CMK (cell line): ENCODE measurements at regions not wholly inside any gene's neighbourhood (a gene's known extent, or its start where the extent isn't known, plus 50 kb on each side); places are given as distances from the start of the nearest gene placed in this dataset.
"Not testable (repeated sequence)": the region's sequence is repeated elsewhere in the genome, so short reads cannot be mapped to it uniquely, and the experiment has no call there.

Experiments
- DNase-seq: peaks from one replicate; pipeline ENCODE4 v3.0.0-alpha.2; 2010; ENCODE audit warnings: low read depth

DNA sequence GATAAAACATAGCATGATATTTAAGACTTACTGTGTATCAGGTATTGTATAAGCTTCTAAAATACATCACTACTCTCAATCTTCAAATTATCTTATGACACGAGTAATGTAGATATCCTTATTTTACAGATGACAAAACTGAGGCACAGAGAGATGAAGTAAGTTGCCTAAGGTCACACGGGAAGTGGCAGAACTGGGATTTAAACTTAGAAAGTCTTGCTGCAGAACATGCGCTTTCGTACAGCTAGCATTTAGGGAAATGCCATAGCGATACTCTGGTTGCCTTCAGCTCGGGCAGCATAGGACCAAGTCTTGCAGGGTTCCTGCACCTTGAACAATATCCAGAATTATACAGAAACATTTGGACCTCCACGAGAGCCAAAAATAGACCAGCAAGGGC is 162.4 kb downstream of the BRMS1L start:
- DNase-seq: no peak

DNA sequence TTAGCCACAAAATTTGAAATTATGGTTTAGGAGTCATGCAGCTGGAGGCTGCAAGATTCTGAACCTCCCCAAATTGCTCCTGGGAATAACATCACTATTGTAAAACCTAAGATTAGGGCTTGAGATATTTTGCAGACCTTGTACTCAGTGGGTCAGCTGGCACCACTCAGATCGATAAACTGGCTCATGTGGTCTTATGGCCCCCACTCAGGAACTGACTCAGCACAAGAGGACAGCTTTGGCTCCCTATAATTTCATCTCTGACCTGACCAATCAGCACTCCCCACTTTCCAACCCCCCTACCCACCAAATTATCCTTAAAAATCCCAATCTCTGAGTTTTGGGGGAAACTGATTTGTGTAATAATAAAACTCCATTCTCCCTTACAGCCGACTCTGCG is 161.6 kb downstream of the BRMS1L start:
- no peak for DNase-seq

DNA sequence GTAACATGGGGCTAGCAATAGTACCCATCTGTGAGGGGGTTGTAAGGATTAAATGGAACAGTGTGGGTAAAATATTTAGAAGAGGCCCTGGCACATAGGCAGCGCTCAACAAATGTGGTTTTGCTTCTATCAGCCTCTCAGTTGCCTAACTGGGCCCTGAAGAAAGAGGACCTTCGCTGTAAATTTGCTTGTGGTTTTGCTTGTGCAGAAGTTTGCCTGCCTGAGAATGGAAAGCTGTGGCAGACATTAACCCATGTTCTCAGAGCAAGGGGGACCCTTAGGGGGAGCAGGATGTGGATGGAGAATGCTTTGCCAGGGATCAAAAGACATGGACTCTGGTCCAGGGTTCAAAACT is 160.1 kb downstream of the BRMS1L start:
- DNase-seq: no peak

GRCh38 chr14:35985474-35986218 is 159.5 kb downstream of the BRMS1L start:
- DNase-seq: no peak

DNA sequence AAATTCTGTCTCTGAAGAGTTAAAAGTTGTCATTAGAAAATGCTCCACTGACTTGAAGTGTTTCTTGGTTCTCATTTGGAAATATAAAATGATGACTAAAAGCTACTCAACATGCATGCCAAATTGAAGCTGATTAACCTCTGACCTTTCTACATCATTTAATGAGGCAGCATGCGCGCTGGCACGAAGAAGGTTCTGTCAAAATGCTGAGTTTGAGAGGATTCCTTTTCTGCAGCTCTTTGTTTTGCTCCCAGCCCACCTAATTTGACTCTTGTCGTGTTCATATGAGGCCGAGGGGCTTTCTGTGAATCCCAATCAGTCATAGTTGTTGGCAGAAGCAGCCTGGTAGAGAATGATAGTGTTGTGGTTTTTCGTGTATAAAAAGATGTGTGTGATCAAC is 153.4 kb downstream of the BRMS1L start:
- no peak for DNase-seq

DNA sequence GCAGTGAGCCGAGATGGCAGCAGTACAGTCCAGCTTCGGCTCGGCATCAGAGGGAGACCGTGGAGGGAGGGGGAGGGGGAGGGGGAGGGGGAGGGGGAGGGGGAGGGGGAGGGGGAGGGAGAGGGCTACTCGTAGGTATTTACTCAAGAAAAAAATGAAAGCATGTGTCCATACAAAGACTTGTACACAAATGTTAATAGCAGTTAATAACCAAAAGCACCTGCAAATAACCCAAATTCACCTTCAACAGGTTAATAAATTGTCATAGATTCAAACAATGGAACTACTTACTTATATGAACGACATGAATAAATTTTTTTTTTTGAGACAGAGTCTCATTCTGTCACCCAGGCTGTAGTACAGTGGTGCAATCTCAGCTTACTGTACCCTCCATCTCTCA is 152.4 kb downstream of the BRMS1L start:
- DNase-seq: no peak

DNA sequence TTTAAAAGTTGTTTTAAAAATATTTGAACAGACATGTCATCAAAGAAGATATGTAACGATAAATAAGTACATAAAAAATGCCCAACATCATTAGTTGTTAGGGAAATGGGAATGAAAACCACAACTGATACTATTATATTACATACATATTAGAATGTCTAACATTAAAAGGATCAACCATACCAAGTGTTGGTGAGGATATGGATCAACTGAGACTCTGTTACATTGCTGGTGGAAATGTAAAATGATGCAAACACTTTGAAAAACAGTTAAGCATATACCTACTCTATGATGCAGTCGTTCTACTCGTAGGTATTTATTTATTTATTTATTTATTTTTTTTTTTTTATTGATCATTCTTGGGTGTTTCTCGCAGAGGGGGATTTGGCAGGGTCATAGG is 149.7 kb downstream of the BRMS1L start:
- DNase-seq: no peak

DNA sequence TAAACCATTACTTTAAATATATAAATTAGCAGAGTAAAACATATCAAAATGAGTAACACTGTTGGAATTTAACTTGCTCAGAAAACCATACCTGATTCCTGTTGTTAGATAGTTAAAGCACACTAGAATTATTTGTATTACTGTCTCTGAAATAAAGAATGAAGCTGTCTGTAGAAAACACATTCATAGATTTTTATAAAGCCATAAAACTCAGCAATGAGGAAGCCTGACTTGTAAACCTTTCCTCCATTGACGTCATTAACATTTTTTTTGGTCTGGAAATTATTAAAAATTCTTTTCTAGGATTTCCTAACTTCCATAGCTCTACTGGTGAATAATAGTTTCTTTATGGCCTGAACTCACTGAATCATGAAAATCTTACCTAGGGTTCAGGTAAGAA is 147.6 kb downstream of the BRMS1L start:
- DNase-seq: no peak

DNA sequence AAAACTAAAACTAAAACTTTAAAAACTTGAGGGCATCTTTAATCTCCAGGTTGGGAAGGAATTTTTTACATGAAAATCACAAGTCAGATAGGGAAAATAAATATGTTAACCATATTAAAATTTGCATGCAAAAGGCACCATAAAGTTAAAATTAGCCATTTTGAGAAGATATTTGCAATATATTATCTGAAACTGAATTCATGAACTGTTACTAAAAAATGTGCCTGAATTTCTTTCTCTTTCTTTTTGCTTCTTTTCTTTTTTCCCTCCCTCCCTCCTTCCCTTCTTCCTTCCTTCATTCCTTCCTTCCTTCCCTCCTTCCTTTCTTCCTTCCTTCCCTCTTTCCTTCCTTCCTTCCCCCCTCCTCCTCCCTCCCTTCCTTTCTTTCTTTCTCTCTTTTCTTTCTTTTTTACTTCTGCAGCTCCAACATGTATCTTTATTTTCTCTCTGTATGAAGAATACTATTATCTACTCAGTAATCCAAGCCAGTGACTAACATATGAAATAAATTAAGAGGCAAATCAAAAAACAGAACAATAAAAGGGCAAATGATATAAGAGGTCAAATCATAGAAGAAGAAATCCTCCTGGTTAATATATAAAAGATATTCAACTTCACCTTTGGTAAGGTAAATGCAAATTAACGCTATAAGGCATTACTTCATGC is 146.0 kb downstream of the BRMS1L start:
- DNase-seq: no peak

DNA sequence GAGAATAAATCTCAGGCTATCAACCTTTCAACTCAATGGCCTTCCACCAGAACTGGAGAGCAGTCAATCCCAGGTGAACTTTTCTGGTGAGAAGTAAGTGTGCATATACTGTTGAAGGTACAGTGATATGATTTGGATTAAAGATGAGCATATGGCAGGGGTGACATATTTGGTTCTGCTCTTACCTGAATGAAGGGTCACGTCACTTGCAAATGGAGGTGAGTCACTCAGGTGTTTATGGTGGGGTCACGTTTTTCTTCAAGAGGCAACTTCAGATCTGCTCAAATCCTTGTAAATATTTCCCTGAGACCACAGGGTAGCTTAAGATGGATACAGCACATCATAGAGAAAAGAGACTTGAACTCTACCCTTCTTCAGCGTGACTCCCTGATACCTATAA is 143.2 kb downstream of the BRMS1L start:
- no peak for DNase-seq

DNA sequence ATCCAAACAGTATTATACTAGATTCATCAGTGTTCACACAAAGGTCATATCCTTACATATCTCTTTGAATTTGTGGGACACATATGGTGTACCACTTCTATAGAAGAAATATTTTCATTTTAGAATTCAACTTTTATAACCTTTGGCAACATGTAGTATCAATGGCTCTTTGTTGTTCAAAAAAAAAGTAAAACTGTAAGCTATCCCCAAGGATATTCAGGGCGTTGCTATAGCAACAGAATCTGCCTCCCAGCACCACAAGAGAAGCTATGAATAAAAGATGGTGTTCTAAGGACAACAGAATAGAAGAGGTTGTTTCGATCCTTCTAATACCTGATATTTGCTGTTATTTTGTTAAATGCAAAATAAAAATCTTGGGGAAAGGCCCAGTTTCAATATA is 139.3 kb downstream of the BRMS1L start:
- no peak for DNase-seq

DNA sequence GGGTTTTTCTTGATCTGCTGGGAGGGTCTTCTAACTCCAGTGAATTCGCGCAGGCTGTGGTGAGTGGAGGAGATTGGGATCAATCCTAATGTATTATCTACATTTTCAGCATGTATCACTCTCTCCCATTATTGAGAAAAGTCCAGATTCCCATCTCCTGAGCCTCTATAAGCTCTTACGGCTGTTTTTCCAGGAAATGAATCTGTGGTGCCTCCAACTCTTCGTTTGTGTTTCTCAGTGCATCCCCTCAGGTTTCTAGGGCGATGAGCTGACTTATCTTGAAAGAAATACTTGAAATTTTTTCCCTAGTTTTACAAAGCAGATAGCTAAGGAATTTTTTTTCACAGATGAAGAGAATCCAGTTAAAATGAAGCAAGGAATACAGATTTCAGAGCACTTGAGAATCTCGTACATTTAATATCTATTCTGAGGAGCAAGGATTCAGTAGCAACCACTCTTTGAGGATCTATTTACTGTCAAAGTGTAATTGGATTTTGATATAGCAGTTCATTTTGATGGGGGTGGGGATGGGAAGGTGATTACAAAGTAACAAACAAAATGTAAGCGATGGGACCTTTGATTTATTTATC is 138.7 kb downstream of the BRMS1L start:
- DNase-seq: no peak

- DNase-seq: no peak
Observed at GRCh38 chr14:35963209-35963608, 137.1 kb downstream of the BRMS1L start.

- DNase-seq: no peak
Observed at GRCh38 chr14:35961697-35962274, 135.6 kb downstream of the BRMS1L start.

DNA sequence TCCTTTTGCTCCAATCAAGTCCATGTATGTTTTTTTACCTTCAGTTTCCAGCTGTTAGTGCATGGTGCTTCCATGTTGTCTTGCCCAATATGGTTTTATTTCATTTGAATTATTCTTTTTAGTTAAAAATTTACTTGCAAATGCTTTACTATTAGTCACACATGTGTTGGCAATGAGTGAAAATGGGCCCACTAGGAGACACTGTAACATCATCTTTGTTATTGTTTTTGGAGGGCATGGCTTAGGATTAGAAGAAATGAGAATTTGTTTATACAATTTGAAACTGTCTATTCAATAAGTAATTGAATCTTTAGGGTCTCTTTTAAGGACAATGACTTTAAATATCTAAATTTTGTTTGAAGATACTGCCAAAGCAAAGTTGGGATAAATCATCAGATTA is 133.7 kb downstream of the BRMS1L start:
- no peak for DNase-seq

DNA sequence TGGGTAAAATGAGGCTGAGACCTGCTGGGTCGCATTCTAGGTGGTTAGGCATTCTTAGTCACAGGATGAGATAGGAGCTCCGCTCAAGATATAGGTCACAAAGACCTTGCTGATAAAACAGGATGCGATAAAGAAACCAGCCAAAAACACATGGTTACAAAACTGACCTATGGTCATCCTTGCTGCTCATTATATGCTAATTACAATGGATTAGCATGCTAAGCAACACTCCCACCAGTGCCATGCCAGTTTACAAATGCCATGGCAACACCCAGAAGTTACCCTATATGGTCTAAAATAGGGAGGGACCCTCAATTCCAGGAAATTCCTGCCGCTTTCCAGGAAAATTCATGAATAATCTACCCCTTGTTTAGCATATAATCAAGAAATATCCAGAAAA is 132.4 kb downstream of the BRMS1L start:
- DNase-seq: no peak

DNA sequence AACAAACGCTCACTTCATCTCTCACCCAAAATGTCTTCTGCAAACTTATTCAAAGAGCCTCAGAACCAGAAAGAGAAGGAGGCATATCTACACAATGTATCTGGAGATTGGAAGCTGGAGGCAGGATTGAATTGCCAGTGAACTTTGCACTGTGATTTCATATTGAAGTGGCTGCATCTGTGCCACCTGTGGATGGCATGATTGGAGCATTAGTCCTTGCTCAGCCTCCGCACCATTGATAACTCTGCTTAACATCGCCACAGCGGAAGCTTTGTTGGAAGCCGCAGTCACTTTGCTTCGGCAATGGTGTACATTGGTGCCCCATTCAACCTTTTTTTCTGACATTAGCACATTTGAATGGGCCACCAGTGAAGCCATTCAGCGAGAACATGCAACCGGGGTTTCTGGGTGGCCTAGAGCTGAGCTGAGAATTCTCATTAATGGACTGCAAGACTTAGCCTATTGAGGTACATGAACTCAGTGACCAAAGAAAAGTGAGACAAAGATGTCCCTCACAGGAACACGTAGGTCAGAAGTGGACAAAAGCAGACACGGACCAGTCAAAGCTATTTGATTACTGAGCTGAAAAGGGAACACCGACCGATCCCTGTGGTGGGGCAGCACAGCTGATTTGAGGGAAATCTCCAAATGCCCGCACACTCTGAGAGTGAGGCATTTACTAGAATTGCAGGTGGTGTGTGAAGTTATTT is 130.4 kb downstream of the BRMS1L start:
- DNase-seq: no peak

- no peak for DNase-seq
Observed at GRCh38 chr14:35952584-35952983, 126.4 kb downstream of the BRMS1L start.

DNA sequence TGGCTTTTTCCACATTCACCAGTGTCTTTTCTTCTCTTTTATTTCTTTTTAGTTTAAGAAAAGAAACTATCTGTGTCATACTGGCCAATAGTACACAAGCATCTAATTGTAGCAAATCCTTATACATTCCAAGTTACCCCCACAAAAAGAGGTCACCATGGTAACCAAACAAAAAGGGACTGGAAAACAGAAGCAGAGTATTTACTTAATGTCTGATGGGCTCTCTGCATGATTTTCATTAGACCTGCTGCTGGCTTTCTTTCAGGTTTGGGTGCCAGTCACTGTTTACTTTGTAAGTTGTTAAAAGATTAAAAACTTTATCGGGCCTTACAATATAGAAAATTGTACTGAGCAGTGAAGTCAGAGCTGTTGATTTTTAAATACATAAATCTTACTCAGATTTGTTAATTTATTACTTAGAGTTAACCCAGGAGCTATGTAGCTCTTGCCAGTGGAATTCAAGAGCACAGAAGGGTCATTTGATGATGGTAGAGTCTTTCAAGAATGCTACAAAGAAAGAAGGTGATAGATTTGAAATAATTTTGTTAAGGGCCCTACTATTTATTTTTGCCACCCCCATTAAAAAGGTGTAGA is 123.9 kb downstream of the BRMS1L start:
- DNase-seq: no peak

DNA sequence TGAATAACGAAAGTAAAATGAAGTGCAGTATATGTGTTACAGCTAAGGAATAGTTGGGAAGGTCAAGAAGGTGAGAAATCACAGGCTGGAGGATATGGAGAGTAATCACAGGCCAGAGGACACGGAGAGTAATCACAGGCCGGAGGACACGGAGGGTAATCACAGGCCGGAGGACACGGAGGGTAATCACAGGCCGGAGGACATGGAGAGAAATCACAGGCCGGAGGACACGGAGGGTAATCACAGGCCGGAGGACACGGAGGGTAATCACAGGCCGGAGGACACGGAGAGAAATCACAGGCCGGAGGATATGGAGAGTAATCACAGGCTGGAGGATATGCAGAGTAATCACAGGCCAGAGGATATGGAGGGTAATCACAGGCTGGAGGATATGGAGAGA is 121.8 kb downstream of the BRMS1L start:
- DNase-seq: not testable (repeated sequence)

GRCh38 chr14:35944847-35945246 is 118.7 kb downstream of the BRMS1L start:
- DNase-seq: no peak

- DNase-seq: no peak
Observed at GRCh38 chr14:35940291-35940690, 114.2 kb downstream of the BRMS1L start.
